ENCODE measurements at regions not wholly inside any gene's neighbourhood (a gene's known extent, or its start where the extent isn't known, plus 50 kb on each side); places are given as distances from the start of the nearest gene placed in this dataset.

- H3K9me3 Mint-ChIP-seq = no peaks in the 10 kb centered on the region
- no peak overlapping the region for H3K27ac Mint-ChIP-seq
- H3K4me3 Mint-ChIP-seq = no peak overlapping the region
- no peak for DNase-seq
- TF ChIP-seq, protein P1, sequence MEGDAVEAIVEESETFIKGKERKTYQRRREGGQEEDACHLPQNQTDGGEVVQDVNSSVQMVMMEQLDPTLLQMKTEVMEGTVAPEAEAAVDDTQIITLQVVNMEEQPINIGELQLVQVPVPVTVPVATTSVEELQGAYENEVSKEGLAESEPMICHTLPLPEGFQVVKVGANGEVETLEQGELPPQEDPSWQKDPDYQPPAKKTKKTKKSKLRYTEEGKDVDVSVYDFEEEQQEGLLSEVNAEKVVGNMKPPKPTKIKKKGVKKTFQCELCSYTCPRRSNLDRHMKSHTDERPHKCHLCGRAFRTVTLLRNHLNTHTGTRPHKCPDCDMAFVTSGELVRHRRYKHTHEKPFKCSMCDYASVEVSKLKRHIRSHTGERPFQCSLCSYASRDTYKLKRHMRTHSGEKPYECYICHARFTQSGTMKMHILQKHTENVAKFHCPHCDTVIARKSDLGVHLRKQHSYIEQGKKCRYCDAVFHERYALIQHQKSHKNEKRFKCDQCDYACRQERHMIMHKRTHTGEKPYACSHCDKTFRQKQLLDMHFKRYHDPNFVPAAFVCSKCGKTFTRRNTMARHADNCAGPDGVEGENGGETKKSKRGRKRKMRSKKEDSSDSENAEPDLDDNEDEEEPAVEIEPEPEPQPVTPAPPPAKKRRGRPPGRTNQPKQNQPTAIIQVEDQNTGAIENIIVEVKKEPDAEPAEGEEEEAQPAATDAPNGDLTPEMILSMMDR (IDR thresholded peaks at IDR 0.05) = no peak
- H3K4me1 Mint-ChIP-seq = peaks cover 34% of the 10 kb centered on the region
- peaks cover 3% of the 10 kb centered on the region for H3K27me3 Mint-ChIP-seq (ENCODE audit: low read depth, poor library complexity)
- no peaks in the 10 kb centered on the region for H3K36me3 Mint-ChIP-seq (ENCODE audit: low read depth)
These were observed 63.9 kb downstream of the ARL6IP4 start for GRCh38 chr12:123044351-123044750.

- peak; percentile 71 for DNase-seq
- no peaks in the 10 kb centered on the region for H3K9me3 Mint-ChIP-seq
- H3K4me3 Mint-ChIP-seq = no peak overlapping the region
- peaks cover 5% of the 10 kb centered on the region for H3K27me3 Mint-ChIP-seq (ENCODE audit: low read depth, poor library complexity)
- TF ChIP-seq, protein P1 (IDR thresholded peaks at IDR 0.05) = peak; percentile 57
- H3K4me1 Mint-ChIP-seq = peaks cover 37% of the 10 kb centered on the region
- H3K36me3 Mint-ChIP-seq (ENCODE audit: low read depth) = no peaks in the 10 kb centered on the region
- H3K27ac Mint-ChIP-seq = no peak overlapping the region
These were observed 63.1 kb downstream of the ARL6IP4 start for GRCh38 chr12:123043536-123044001.

- TF ChIP-seq, protein P1 (IDR thresholded peaks at IDR 0.05) = no peak
- Mint-ChIP-seq H3K27ac (peak overlapping the region; percentile 52), H3K4me3 (no peak overlapping the region), H3K27me3 (ENCODE audit: low read depth, poor library complexity) (peaks cover 9% of the 10 kb centered on the region), H3K9me3 (no peaks in the 10 kb centered on the region), H3K4me1 (peaks cover 43% of the 10 kb centered on the region), H3K36me3 (ENCODE audit: low read depth) (no peaks in the 10 kb centered on the region)
- DNase-seq = no peak
These were observed 62.4 kb downstream of the ARL6IP4 start for GRCh38 chr12:123042833-123043232.

- Mint-ChIP-seq H3K27ac (peak overlapping the region; percentile 57), H3K4me1 (peaks cover 51% of the 10 kb centered on the region), H3K27me3 (ENCODE audit: low read depth, poor library complexity) (peaks cover 11% of the 10 kb centered on the region), H3K9me3 (no peaks in the 10 kb centered on the region), H3K36me3 (ENCODE audit: low read depth) (no peaks in the 10 kb centered on the region), H3K4me3 (no peak overlapping the region)
- no peak for DNase-seq
- TF ChIP-seq, protein P1 (IDR thresholded peaks at IDR 0.05) = no peak
These were observed 61.6 kb downstream of the ARL6IP4 start for GRCh38 chr12:123041811-123042655.

GRCh38 chr12:123041042-123041531 lies 60.6 kb downstream of the ARL6IP4 start:
- DNase-seq = no peak
- Mint-ChIP-seq H3K4me1 (peaks cover 56% of the 10 kb centered on the region), H3K27ac (no peak overlapping the region), H3K36me3 (ENCODE audit: low read depth) (no peaks in the 10 kb centered on the region), H3K27me3 (ENCODE audit: low read depth, poor library complexity) (peaks cover 13% of the 10 kb centered on the region), H3K9me3 (no peaks in the 10 kb centered on the region), H3K4me3 (no peak overlapping the region)
- TF ChIP-seq, protein P1 (IDR thresholded peaks at IDR 0.05) = no peak

Data from nephron progenitor cell (in vitro differentiated cells).